ENCODE measurements at regions not wholly inside any gene's neighbourhood (a gene's known extent, or its start where the extent isn't known, plus 50 kb on each side); places are given as distances from the start of the nearest gene placed in this dataset.

DNA sequence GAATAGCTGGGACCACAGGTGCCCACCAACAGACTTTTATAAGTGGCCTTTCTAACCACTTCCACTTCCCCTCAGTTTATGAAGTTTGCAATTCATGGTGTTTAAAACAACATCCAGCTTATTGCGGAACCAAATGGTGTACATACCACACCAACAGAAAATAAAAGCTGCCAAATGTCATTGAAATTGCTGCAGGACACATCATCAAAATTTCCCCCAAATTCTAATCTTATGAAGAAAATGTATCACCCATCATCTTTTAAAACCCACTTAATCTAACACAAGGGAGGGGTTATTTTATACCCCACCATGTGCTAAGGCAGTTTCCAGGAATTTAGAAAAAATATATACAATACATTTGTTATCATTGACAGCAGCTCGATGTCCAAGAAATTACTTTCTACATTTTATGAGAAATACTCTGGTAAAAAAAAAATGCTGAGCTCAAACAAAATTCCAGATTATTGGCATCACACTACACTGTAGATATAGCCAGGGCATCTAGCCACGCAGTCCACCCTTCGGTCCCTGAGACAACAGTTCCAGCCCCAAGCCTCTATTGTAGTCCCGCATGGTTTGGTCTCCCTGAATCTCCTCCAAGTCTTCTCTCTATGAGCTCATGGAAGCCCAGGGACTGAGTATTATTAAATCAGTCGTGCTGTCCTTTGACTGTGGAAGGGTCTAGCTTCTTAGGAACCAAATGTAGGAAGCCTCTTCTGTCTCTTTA, 372.8 kb upstream of the SLC30A5 start:
- no peak for ATAC-seq (ENCODE audit: poor library complexity)
- H3K27ac ChIP-seq (ENCODE audit: low read depth in 1 of 2, low read length in 2 of 2) = no peak overlapping the region
- ChIA-PET CTCF (interaction anchor here (0.7 kb wide), 1 partner anchor 30 kb away, joined by 3 read pairs; no protein-coding TSS in a partner anchor), POLR2A (interaction anchor here (0.6 to 1.1 kb wide), 2 partner anchors 9 to 256 kb away, joined by 3 to 4 read pairs; no protein-coding TSS in a partner anchor)
- Mint-ChIP-seq H3K36me3 (ENCODE audit: low read depth) (no peaks in the 10 kb centered on the region), H3K27ac (no peak overlapping the region), H3K27me3 (no peaks in the 10 kb centered on the region), H3K9me3 (peaks cover 9% of the 10 kb centered on the region), H3K4me3 (no peak overlapping the region), H3K4me1 (ENCODE audit: low read depth) (peaks cover under 1% of the 10 kb centered on the region)
- H3K4me1 ChIP-seq (ENCODE audit: insufficient read depth, low read length) = no peaks in the 10 kb centered on the region
- H3K4me3 ChIP-seq (ENCODE audit: low read length) = no peak overlapping the region
- intact Hi-C loops (cut with DNase I, micrococcal nuclease) = no loop called here
- no peaks in the 10 kb centered on the region for H3K27me3 ChIP-seq (ENCODE audit: control insufficient read depth in 1 of 2, insufficient read depth in 2 of 2, low read length in 2 of 2)
- TF ChIP-seq, protein P1, sequence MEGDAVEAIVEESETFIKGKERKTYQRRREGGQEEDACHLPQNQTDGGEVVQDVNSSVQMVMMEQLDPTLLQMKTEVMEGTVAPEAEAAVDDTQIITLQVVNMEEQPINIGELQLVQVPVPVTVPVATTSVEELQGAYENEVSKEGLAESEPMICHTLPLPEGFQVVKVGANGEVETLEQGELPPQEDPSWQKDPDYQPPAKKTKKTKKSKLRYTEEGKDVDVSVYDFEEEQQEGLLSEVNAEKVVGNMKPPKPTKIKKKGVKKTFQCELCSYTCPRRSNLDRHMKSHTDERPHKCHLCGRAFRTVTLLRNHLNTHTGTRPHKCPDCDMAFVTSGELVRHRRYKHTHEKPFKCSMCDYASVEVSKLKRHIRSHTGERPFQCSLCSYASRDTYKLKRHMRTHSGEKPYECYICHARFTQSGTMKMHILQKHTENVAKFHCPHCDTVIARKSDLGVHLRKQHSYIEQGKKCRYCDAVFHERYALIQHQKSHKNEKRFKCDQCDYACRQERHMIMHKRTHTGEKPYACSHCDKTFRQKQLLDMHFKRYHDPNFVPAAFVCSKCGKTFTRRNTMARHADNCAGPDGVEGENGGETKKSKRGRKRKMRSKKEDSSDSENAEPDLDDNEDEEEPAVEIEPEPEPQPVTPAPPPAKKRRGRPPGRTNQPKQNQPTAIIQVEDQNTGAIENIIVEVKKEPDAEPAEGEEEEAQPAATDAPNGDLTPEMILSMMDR (IDR thresholded peaks at IDR 0.05) = no peak
- H3K36me3 ChIP-seq (ENCODE audit: insufficient read depth, low read length) = no peaks in the 10 kb centered on the region
- H3K9me3 ChIP-seq (ENCODE audit: control insufficient read depth in 1 of 2, insufficient read depth in 1 of 2, low read length in 2 of 2) = peaks cover 0 to 5% of the 10 kb centered on the region in 2 experiments
- DNase-seq = no peak

DNA sequence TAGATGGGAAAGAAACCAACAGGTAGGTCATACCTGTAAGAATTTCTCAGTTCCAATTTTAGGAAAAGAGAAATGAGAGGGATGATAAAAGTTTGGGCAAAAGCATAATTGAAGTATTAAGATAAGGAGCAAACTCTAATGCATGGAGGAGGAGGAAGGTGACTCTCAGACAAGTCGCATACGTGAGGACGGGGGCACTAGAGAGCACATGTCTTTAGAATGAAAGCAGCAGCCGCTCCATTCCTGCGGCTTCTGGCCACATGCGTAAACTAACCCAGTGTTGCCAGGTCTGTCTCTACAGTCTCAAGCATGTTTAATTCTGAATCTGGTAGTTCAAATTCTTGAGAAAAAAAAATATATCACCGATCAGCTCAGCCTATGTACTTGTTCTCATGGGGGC, 371.5 kb upstream of the SLC30A5 start:
- Mint-ChIP-seq H3K27me3 (no peaks in the 10 kb centered on the region), H3K27ac (no peak overlapping the region), H3K36me3 (ENCODE audit: low read depth) (no peaks in the 10 kb centered on the region), H3K9me3 (peaks cover 9% of the 10 kb centered on the region), H3K4me1 (ENCODE audit: low read depth) (peaks cover 5% of the 10 kb centered on the region), H3K4me3 (no peak overlapping the region)
- Histone ChIP-seq H3K9me3 (ENCODE audit: control insufficient read depth in 1 of 2, insufficient read depth in 1 of 2, low read length in 2 of 2) (peaks cover 0 to 5% of the 10 kb centered on the region in 2 experiments), H3K4me3 (ENCODE audit: low read length) (no peak overlapping the region), H3K4me1 (ENCODE audit: insufficient read depth, low read length) (no peaks in the 10 kb centered on the region), H3K27ac (ENCODE audit: low read depth in 1 of 2, low read length in 2 of 2) (no peak overlapping the region), H3K36me3 (ENCODE audit: insufficient read depth, low read length) (no peaks in the 10 kb centered on the region), H3K27me3 (ENCODE audit: control insufficient read depth in 1 of 2, insufficient read depth in 2 of 2, low read length in 2 of 2) (no peaks in the 10 kb centered on the region)
- TF ChIP-seq, protein P1 (IDR thresholded peaks at IDR 0.05) = no peak
- intact Hi-C loops (cut with DNase I, micrococcal nuclease) = no loop called here
- CTCF ChIA-PET = no interaction called here
- POLR2A ChIA-PET = interaction anchor here (0.6 kb wide), 1 partner anchor 50 kb away, joined by 3 read pairs; no protein-coding TSS in a partner anchor
- ATAC-seq (ENCODE audit: poor library complexity) (no peak), DNase-seq (no peak)

DNA sequence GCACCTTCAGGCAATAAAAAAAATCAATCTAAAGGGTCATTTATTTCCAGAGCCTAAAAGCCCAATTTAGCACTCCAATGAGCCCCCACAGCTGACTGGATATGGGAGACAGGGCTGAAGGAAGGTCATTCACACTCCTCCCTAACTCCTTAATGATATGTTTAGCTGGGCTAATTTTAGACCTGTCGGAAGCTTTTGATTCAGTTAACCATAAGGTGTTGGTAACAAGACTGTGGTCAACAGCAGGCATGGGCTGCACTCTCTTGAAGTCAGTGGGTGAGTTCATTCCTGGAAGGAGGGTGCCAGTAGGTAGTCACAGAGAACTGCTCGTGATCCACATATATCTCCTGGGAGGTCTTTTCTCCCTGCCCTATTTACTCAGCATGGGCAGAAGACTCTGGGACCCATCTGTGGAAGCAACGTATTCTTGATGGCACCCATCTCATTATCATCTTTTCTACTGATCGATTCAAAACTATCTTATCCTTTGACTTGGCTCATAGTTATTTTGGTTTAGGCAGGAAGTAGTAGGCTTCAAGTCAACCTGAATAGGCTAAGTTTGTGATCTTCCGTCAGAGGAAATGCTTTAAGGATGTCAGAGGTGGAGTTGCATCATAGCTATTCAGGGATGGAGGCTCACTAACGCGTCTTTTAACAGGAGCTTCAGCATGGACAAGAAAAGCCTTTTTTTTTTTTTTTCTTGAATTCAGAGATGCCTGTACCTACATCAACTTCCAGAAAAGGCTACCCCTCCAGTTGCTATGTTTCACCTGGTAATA, 367.7 kb upstream of the SLC30A5 start:
- H3K36me3 Mint-ChIP-seq (ENCODE audit: low read depth) = no peaks in the 10 kb centered on the region
- H3K9me3 Mint-ChIP-seq = peaks cover 6% of the 10 kb centered on the region
- ATAC-seq (ENCODE audit: poor library complexity) (peak; percentile 57), DNase-seq (peak in 1 of 14 experiments; percentile 8)
- no peak overlapping the region for H3K27ac Mint-ChIP-seq
- intact Hi-C loops (cut with DNase I, micrococcal nuclease) = no loop called here
- POLR2A ChIA-PET = interaction anchor here (0.7 kb wide), 1 partner anchor 15 kb away, joined by 3 read pairs; no protein-coding TSS in a partner anchor
- no peaks in the 10 kb centered on the region for H3K27me3 ChIP-seq (ENCODE audit: control insufficient read depth in 1 of 2, insufficient read depth in 2 of 2, low read length in 2 of 2)
- CTCF ChIA-PET = no interaction called here
- H3K27me3 Mint-ChIP-seq = no peaks in the 10 kb centered on the region
- H3K4me1 ChIP-seq (ENCODE audit: insufficient read depth, low read length) = no peaks in the 10 kb centered on the region
- H3K4me3 Mint-ChIP-seq = no peak overlapping the region
- no peaks in the 10 kb centered on the region for H3K9me3 ChIP-seq (ENCODE audit: control insufficient read depth in 1 of 2, insufficient read depth in 1 of 2, low read length in 2 of 2)
- H3K36me3 ChIP-seq (ENCODE audit: insufficient read depth, low read length) = no peaks in the 10 kb centered on the region
- H3K4me3 ChIP-seq (ENCODE audit: low read length) = no peak overlapping the region
- H3K27ac ChIP-seq (ENCODE audit: low read depth in 1 of 2, low read length in 2 of 2) = no peak overlapping the region
- TF ChIP-seq, protein P1 (IDR thresholded peaks at IDR 0.05) = no peak
- peaks cover 5% of the 10 kb centered on the region for H3K4me1 Mint-ChIP-seq (ENCODE audit: low read depth)

Data from CD4-positive, alpha-beta T cell (primary cell).